Activated CD4-positive, alpha-beta T cell treated with anti-CD3 and anti-CD28 coated beads, Interleukin-2, Interleukin-6, amounts not matched to agents 100 ng/mL and 50 ng/mL, durations not matched to agents 16 hours and 8 hours (primary cell): ENCODE measurements at regions not wholly inside any gene's neighbourhood (a gene's known extent, or its start where the extent isn't known, plus 50 kb on each side); places are given as distances from the start of the nearest gene placed in this dataset.

Experiments used
- DNase-seq: peaks from one replicate; pipeline ENCODE4 v3.0.0-alpha.2; 2020

DNA sequence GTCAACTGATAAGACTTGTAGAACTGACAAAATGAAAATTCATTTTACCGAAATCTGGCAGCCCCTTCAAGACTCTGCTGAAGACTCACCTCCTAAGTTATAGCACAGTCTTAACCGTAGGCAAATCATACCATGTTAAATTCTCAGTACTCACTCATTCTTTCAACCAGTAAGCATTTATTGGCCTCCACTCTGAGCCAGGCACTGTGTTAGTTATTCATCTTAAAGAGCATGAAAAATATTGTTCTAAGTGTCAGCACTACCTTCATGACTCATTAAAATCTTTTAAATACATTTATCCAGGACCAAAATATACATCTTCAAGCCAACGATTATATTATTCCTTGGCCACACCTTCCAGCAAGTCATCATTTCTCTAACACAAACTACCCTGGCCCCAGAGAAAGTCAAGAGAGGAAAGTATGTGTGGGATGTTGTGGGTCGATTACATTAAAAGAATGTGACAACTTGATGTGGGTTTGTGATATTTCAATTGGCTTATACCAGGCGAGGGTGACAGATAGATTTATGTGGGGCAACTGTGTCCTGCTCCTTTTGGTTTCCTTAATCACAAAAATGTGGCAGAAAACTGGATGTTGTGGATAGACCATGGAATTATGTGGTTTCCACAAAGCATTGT, 55.0 kb downstream of the TMEM30B start:
- no peak for DNase-seq

- DNase-seq: no peak
Observed at GRCh38 chr14:61225344-61225743, 55.8 kb downstream of the TMEM30B start.

DNA sequence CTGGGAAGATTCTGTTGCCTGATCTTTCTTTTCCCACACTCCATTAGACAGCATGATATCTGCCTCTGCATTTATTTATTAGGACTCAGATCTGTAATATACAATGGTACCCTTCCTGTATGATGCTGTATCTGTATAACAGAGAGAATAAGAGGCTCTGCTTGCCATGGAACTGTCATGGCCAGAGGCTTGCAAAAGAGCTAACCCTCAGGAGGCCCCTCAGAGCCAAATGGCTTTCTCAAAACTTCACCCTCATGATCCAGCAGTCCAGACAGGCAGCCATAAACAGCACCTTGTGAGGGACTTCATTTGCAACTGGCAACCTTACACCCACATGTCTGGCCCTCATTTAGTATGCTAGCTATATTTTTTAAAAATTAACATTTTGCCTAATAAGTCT, 57.6 kb downstream of the TMEM30B start:
- DNase-seq: no peak

- DNase-seq: no peak
Observed at GRCh38 chr14:61222388-61222787, 58.8 kb downstream of the TMEM30B start.

- no peak for DNase-seq
Observed at GRCh38 chr14:61221906-61222305, 59.2 kb downstream of the TMEM30B start.

- DNase-seq: no peak
Observed at GRCh38 chr14:61219673-61220072, 61.5 kb downstream of the TMEM30B start.

GRCh38 chr14:61219256-61219655, 61.9 kb downstream of the TMEM30B start:
- no peak for DNase-seq

DNA sequence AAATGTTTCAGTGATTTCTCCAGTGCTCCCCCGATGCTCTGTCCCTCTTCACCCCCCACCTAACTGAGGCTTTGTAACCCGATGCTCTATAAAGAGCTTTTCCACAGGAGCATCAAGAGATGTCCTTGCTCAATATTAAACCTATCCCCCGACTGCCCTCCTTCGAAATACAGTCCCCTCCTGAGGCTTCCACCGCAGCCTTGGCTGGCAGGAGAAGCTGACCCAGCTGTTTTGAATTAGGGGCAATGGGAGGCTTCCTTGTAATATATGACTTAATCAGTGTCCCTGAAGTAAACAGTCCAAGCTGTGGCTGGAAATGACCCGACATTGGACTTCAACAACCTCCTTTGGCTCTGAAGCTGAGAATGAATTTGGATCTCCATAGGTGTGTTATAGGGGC, 62.4 kb downstream of the TMEM30B start:
- DNase-seq: no peak

DNA sequence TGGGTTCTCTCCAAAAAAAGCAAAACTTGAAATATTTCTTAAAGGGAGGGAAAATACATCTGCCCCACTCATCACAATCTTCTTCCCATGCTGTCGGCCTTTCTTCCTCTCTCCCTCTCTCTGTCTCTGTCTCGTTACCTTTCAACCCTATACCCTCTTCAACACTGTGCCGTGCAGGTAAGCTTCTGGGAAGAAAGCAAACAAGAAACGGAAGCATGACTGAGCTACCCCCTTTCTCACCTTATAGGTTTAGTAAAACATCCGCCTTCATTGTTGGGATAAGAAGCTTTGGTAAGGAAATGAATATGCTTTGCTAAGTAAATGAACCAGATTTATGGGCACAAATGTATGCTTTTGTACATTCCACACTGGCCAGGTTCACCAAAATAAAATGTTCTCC, 63.0 kb downstream of the TMEM30B start:
- DNase-seq: no peak

- DNase-seq: no peak
Observed at GRCh38 chr14:61217516-61217915, 63.6 kb downstream of the TMEM30B start.

GRCh38 chr14:61215222-61216020, 65.7 kb downstream of the TMEM30B start:
- DNase-seq: no peak

DNA sequence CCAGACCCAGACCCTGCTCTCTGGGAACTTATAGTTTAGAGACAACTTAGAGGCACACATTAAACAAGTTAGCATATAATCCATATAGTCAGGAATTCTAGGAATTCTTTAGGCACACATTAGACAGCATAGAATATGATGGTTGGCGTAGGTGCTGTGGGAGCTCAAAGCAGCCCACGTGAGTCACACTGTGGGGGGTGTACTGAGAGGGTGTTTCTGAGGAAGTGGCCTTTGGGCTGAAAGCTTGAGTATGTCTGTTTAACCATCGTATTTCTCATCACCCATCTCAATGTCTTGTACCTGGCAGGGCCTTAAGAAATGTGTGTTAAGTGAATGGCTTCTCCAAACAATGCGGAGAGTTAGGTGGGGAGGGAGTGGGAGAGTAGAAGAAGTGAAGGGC, 67.2 kb downstream of the TMEM30B start:
- no peak for DNase-seq

DNA sequence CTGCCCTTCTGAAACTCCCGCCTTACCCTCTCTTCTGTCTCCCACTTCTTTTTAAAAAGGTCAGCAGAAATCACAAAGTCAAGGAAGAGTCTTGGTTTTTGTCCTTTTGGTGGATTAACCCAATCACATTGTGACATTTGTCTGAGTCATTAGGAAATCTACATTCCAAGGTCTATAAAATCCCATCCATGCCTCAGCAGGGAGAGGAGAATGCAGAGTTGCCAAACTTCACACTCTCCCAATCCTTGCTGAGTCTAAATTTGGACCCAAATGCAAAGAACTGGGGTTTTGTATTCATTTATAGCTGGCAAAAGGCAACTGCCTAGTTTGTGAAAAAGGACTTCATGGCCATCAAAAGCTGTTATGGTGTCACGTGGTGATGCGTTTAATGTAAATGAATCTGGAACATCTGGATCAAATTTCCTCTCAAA, 67.9 kb downstream of the TMEM30B start:
- no peak for DNase-seq

DNA sequence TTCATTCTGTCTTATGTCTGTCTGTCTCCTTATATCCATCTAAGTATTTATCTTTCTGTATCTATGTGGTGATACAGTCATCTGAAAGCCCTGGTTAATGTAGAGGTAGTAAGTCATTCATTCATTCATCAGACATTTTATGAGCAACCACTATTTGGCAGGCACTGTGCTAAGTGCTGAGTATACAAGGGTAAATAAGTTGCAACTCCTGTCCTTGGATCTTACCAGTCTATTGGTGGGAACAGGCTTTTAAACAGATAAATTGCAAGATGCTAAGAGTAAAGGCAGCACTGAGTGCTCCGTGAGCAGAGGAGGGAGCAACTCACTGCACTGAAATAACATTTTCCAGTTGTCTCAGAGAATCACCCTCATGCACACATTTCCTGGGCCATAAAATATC, 68.6 kb downstream of the TMEM30B start:
- DNase-seq: no peak

- DNase-seq: no peak
Observed at GRCh38 chr14:61211476-61212255, 69.5 kb downstream of the TMEM30B start.

DNA sequence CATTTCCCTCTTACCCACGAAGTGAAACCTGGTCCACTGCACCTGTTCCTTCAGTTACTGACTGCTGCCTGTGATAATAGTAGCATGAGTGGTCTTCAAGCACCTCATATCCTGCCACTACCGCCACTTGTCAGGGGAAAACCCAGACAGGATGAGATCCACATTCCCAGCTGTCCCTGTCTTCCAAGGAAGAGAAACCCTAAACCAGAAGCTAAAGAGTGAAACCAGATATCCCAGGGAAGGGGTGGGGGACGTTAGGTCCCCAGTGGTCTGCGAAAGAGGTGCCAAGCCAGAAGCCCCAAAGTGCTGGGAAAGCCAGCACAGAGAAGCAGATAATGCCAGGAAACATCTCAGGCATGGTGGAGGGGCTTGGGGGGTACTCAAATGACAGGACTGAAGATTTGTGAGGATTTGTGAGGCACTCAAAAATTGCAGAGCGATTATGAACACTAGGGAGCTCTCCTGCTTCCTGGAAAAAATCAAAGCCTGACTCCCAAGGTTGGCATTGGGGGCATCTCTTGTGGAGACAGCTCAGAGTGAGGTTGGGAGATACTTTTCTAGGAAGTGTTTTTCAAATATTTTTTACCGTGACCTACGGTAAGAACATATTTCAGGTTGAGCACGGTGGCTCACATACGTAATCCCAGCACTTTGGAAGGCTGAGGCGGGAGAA, 77.9 kb downstream of the TMEM30B start:
- DNase-seq: no peak

DNA sequence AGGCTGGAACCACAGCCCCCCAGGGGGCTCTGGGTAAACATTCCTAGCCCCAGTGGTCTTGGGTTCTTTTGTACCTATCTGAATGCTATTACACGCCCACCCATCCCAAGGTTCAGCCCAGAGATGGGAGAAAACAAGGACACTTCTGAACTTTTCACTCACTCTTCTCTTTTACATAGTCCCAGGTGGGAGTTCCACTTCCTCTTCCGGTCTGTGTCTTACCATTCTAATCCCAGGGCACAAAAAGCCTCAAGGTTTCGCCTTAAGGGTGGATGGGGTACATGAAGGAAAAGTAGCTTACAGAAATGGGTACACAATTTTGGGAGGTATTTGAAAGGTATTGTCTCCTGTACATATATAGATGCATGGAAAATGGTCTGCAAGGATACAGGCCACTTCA, 79.0 kb downstream of the TMEM30B start:
- DNase-seq: no peak

- no peak for DNase-seq
Observed at GRCh38 chr14:61201171-61201570, 80.0 kb downstream of the TMEM30B start.

- no peak for DNase-seq
Observed at GRCh38 chr14:61197416-61197815, 83.7 kb downstream of the TMEM30B start.

- no peak for DNase-seq
Observed at GRCh38 chr14:61196792-61197191, 84.3 kb downstream of the TMEM30B start.

- no peak for DNase-seq
Observed at GRCh38 chr14:61196034-61196433, 85.1 kb downstream of the TMEM30B start.

- DNase-seq: no peak
Observed at GRCh38 chr14:61193476-61193875, 87.7 kb downstream of the TMEM30B start.

DNA sequence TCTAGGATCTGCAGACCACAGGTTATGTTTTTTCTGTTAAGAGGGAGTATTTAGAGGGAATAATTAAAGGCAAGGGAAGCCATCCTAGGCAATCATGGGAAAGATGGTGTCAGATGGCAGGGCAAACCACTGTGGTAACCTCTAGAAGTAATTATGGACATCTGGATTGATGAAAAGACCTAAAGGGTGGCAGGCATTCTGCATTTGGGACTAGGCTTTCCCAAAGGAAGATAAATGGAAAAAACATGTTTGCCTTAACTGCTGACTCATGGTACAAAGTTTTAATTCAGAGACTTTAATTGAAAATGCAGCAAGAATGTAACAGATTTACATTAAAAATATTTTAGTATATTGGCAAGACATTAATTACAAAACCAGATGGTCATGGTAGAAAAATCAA, 88.1 kb downstream of the TMEM30B start:
- no peak for DNase-seq
